ENCODE measurements at regions not wholly inside any gene's neighbourhood (a gene's known extent, or its start where the extent isn't known, plus 50 kb on each side); places are given as distances from the start of the nearest gene placed in this dataset.

DNA sequence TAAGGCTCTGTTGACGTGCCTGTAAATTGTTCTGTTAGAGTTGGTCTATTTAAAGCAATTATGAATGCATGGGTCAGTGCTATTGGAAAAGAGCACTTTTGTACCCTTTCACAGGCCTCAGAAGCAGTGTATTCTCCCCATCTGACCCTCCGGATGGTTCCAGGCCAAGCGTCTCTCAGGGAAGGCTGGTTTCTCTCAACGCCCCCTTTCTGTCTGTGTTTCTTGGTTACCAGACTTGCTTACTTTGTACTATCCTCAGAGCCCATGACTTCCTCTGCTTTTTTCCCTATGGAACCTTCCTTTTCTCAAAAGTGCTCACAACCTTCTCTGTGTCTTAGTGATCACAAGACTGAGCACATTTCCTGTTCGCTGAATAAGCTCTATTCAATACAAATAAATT lies 559.3 kb upstream of the ZFP42 start (continued):
- TF ChIP-seq YY1 (tag by site-specific recombination; IDR thresholded peaks at IDR 0.05) = no peak
- TF ChIP-seq, protein P1, sequence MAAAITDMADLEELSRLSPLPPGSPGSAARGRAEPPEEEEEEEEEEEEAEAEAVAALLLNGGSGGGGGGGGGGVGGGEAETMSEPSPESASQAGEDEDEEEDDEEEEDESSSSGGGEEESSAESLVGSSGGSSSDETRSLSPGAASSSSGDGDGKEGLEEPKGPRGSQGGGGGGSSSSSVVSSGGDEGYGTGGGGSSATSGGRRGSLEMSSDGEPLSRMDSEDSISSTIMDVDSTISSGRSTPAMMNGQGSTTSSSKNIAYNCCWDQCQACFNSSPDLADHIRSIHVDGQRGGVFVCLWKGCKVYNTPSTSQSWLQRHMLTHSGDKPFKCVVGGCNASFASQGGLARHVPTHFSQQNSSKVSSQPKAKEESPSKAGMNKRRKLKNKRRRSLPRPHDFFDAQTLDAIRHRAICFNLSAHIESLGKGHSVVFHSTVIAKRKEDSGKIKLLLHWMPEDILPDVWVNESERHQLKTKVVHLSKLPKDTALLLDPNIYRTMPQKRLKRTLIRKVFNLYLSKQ (tag by site-specific recombination; IDR thresholded peaks at IDR 0.05; ENCODE audit: borderline replicate concordance) = no peak
- no peak for TF ChIP-seq ZNF157 (tag by site-specific recombination; IDR thresholded peaks at IDR 0.05)
- TF ChIP-seq, protein P2, sequence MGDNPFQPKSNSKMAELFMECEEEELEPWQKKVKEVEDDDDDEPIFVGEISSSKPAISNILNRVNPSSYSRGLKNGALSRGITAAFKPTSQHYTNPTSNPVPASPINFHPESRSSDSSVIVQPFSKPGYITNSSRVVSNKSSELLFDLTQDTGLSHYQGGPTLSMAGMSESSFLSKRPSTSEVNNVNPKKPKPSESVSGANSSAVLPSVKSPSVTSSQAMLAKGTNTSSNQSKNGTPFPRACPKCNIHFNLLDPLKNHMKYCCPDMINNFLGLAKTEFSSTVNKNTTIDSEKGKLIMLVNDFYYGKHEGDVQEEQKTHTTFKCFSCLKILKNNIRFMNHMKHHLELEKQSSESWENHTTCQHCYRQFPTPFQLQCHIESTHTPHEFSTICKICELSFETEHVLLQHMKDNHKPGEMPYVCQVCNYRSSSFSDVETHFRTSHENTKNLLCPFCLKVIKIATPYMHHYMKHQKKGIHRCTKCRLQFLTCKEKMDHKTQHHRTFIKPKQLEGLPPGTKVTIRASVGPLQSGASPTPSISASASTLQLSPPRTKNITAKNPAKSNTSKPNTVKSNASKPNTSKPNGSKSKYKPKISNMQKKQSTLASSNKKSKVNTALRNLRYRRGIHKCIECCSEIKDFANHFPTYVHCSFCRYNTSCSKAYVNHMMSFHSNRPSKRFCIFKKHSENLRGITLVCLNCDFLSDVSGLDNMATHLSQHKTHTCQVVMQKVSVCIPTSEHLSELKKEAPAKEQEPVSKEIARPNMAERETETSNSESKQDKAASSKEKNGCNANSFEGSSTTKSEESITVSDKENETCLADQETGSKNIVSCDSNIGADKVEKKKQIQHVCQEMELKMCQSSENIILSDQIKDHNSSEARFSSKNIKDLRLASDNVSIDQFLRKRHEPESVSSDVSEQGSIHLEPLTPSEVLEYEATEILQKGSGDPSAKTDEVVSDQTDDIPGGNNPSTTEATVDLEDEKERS (tag by site-specific recombination; IDR thresholded peaks at IDR 0.05) = no peak
- no peak for TF ChIP-seq ZNF214 (tag by site-specific recombination; IDR thresholded peaks at IDR 0.05; ENCODE audit: borderline replicate concordance)

DNA sequence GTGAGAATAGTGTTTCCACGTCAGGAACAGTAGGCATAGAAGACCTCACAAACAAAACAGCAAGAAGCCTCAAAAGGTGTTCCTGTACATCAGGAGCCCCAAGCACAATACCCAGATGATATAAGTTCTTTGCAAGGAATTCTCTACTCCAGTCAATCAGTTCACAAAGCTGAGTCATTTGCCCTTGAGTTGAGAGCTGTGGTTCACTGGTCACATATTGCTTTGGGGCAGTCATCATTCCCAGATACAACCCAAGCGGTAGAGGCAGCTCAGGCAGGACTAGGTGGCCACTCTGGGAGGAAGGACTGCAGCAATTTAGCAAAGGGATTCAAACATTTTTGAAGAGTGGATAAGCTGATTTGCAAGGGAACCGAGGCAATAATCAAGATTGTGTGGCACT lies 551.5 kb upstream of the ZFP42 start:
- ChIA-PET POLR2A (no interaction called here), CTCF (no interaction called here)
- no peaks in the 10 kb centered on the region for H3K4me1 ChIP-seq (ENCODE audit: control insufficient read depth, insufficient read depth, low read length)
- H3K27ac ChIP-seq (ENCODE audit: extremely low read depth, low read depth, low read length) = no peak overlapping the region
- TF ChIP-seq ZNF433 (tag by site-specific recombination; IDR thresholded peaks at IDR 0.05; ENCODE audit: low read depth) (no peak), ZFP3 (tag by site-specific recombination; IDR thresholded peaks at IDR 0.05; ENCODE audit: low read depth) (no peak), ZNF221 (tag by site-specific recombination; IDR thresholded peaks at IDR 0.05; ENCODE audit: borderline replicate concordance) (no peak), ZNF416 (tag by site-specific recombination; IDR thresholded peaks at IDR 0.05) (no peak), ZNF558 (tag by site-specific recombination; IDR thresholded peaks at IDR 0.05) (no peak), KLF9 (tag by site-specific recombination; IDR thresholded peaks at IDR 0.05; ENCODE audit: low read depth) (no peak), ZNF518A (tag by site-specific recombination; conservative IDR thresholded peaks at IDR 0.05; ENCODE audit: low read depth) (no peak), ZNF624 (tag by site-specific recombination; IDR thresholded peaks at IDR 0.05) (no peak), SP3 (tag by site-specific recombination; IDR thresholded peaks at IDR 0.05) (no peak), ZNF362 (tag by site-specific recombination; IDR thresholded peaks at IDR 0.05) (no peak), ZNF26 (tag by site-specific recombination; IDR thresholded peaks at IDR 0.05) (no peak), ZNF843 (tag by site-specific recombination; IDR thresholded peaks at IDR 0.05) (no peak), ZNF138 (tag by site-specific recombination; IDR thresholded peaks at IDR 0.05; ENCODE audit: borderline replicate concordance) (no peak), EGR2 (tag by site-specific recombination; IDR thresholded peaks at IDR 0.05; ENCODE audit: low read depth) (no peak), ZFP41 (tag by site-specific recombination; IDR thresholded peaks at IDR 0.05; ENCODE audit: borderline replicate concordance) (no peak), TRIM28 (IDR thresholded peaks at IDR 0.05; ENCODE audit: borderline replicate concordance, low read length) (no peak), ZFP69B (tag by site-specific recombination; IDR thresholded peaks at IDR 0.05) (no peak), MZF1 (tag by site-specific recombination; IDR thresholded peaks at IDR 0.05; ENCODE audit: borderline replicate concordance) (no peak)
- TF ChIP-seq, protein P3, sequence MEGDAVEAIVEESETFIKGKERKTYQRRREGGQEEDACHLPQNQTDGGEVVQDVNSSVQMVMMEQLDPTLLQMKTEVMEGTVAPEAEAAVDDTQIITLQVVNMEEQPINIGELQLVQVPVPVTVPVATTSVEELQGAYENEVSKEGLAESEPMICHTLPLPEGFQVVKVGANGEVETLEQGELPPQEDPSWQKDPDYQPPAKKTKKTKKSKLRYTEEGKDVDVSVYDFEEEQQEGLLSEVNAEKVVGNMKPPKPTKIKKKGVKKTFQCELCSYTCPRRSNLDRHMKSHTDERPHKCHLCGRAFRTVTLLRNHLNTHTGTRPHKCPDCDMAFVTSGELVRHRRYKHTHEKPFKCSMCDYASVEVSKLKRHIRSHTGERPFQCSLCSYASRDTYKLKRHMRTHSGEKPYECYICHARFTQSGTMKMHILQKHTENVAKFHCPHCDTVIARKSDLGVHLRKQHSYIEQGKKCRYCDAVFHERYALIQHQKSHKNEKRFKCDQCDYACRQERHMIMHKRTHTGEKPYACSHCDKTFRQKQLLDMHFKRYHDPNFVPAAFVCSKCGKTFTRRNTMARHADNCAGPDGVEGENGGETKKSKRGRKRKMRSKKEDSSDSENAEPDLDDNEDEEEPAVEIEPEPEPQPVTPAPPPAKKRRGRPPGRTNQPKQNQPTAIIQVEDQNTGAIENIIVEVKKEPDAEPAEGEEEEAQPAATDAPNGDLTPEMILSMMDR (tag by site-specific recombination; IDR thresholded peaks at IDR 0.05) = no peak
- no peak overlapping the region for H3K4me3 ChIP-seq (ENCODE audit: low read depth, low read length)
- H3K9me3 ChIP-seq (ENCODE audit: control insufficient read depth, insufficient read depth, low read depth, low read length) = no peaks in the 10 kb centered on the region
- H3K36me3 ChIP-seq (ENCODE audit: control insufficient read depth in 2 of 2, insufficient read depth in 1 of 2, low read length in 2 of 2) = no peaks in the 10 kb centered on the region

Data from HEK293 (cell line).